ENCODE measurements at regions not wholly inside any gene's neighbourhood (a gene's known extent, or its start where the extent isn't known, plus 50 kb on each side); places are given as distances from the start of the nearest gene placed in this dataset.

GRCh38 chr4:23125118-23125517 is 432.4 kb downstream of the GBA3 start:
- Histone ChIP-seq H2AFZ (ENCODE audit: low read depth, low read length) (no peak overlapping the region), H4K20me1 (ENCODE audit: insufficient read depth, low read length) (no peaks in the 10 kb centered on the region), H3K9me3 (ENCODE audit: insufficient read depth, low read length, severe bottlenecking) (no peaks in the 10 kb centered on the region), H3K27ac (ENCODE audit: low read length) (no peak overlapping the region), H3K27me3 (ENCODE audit: insufficient read depth, low read length, poor library complexity) (no peaks in the 10 kb centered on the region), H3K79me2 (ENCODE audit: insufficient read depth, low read length) (no peaks in the 10 kb centered on the region), H3K4me2 (ENCODE audit: insufficient read depth, low read length) (no peak overlapping the region), H3K36me3 (ENCODE audit: insufficient read depth, low read length) (no peaks in the 10 kb centered on the region), H3K4me1 (ENCODE audit: insufficient read depth, low read length) (no peaks in the 10 kb centered on the region), H3K9ac (ENCODE audit: low read depth, low read length) (no peak overlapping the region), H3K4me3 (ENCODE audit: low read depth in 1 of 2, low read length in 2 of 2) (no peak overlapping the region)
- ATAC-seq (ENCODE audit: insufficient read depth, low read depth) (no peak), DNase-seq (no peak)
- no peak for TF ChIP-seq EZH2 (IDR thresholded peaks at IDR 0.05; ENCODE audit: borderline replicate concordance, low read depth, low read length, severe bottlenecking)
- TF ChIP-seq, protein P1, sequence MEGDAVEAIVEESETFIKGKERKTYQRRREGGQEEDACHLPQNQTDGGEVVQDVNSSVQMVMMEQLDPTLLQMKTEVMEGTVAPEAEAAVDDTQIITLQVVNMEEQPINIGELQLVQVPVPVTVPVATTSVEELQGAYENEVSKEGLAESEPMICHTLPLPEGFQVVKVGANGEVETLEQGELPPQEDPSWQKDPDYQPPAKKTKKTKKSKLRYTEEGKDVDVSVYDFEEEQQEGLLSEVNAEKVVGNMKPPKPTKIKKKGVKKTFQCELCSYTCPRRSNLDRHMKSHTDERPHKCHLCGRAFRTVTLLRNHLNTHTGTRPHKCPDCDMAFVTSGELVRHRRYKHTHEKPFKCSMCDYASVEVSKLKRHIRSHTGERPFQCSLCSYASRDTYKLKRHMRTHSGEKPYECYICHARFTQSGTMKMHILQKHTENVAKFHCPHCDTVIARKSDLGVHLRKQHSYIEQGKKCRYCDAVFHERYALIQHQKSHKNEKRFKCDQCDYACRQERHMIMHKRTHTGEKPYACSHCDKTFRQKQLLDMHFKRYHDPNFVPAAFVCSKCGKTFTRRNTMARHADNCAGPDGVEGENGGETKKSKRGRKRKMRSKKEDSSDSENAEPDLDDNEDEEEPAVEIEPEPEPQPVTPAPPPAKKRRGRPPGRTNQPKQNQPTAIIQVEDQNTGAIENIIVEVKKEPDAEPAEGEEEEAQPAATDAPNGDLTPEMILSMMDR (IDR thresholded peaks at IDR 0.05; ENCODE audit: borderline replicate concordance, extremely low read depth, low read length, poor library complexity, severe bottlenecking) = no peak

DNA sequence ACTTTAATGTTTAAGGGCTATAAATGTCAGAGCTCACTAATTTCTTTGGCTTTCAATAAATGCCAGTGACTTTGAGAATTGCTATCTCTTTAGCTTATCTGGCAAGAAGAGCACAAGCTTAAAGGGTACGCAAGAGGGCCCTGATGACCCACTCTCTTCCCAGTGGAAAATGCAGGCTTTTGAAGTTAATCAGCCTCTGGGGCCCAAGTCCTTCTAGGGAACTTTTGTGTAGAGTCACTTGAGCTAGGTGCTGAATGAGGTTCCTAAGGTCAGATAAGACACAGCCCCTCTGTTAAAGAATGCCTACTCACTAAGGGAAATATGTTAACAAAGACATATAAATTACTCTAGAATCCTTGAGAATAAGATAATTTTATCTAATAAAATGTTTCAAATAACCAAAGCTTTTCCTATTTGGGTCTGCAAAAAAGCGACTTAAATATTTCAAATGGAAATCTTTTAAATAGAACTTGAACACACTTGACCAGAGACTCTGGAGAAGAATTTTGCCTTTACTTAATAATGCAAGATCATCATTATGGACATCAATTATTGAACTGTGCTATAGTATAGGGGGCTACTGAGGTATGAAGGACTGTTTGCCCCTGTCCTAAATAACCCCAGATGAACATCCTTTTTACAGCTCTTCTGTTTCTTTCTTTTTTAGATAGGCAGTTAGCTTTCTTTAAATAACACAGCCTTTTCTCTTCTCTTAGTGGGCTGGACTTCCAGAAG is 430.1 kb downstream of the GBA3 start:
- Histone ChIP-seq H2AFZ (ENCODE audit: low read depth, low read length) (no peak overlapping the region), H3K9me3 (ENCODE audit: insufficient read depth, low read length, severe bottlenecking) (no peaks in the 10 kb centered on the region), H3K4me2 (ENCODE audit: insufficient read depth, low read length) (no peak overlapping the region), H3K9ac (ENCODE audit: low read depth, low read length) (no peak overlapping the region), H3K36me3 (ENCODE audit: insufficient read depth, low read length) (no peaks in the 10 kb centered on the region), H3K27ac (ENCODE audit: low read length) (no peak overlapping the region), H4K20me1 (ENCODE audit: insufficient read depth, low read length) (no peaks in the 10 kb centered on the region), H3K79me2 (ENCODE audit: insufficient read depth, low read length) (no peaks in the 10 kb centered on the region), H3K4me3 (ENCODE audit: low read depth in 1 of 2, low read length in 2 of 2) (no peak overlapping the region), H3K27me3 (ENCODE audit: insufficient read depth, low read length, poor library complexity) (no peaks in the 10 kb centered on the region), H3K4me1 (ENCODE audit: insufficient read depth, low read length) (no peaks in the 10 kb centered on the region)
- DNase-seq = no peak
- ATAC-seq (ENCODE audit: insufficient read depth, low read depth) = no peak
- TF ChIP-seq, protein P1 (IDR thresholded peaks at IDR 0.05; ENCODE audit: borderline replicate concordance, extremely low read depth, low read length, poor library complexity, severe bottlenecking) = no peak
- TF ChIP-seq EZH2 (IDR thresholded peaks at IDR 0.05; ENCODE audit: borderline replicate concordance, low read depth, low read length, severe bottlenecking) = no peak

DNA sequence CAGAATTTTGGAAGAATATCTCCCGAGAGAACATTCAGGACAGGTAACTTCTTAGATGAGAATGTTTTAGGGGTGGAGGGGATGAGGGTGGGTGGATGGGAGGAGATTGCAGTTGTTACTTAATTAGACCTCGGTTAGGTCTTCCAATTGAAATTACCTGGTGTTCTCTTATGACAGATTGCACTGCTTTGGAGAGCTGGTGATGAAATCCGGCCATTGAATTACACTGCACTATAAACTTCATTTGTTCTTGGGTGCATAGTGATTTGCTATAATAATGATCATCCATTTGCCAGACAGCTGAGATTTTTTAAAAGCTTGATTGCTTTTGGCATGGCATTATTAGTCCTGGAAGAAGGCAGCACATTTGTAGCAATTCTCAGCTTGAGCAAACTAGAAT is 427.6 kb downstream of the GBA3 start:
- DNase-seq = no peak
- Histone ChIP-seq H3K9me3 (ENCODE audit: insufficient read depth, low read length, severe bottlenecking) (no peaks in the 10 kb centered on the region), H3K36me3 (ENCODE audit: insufficient read depth, low read length) (no peaks in the 10 kb centered on the region), H4K20me1 (ENCODE audit: insufficient read depth, low read length) (no peaks in the 10 kb centered on the region), H3K27ac (ENCODE audit: low read length) (no peak overlapping the region), H3K79me2 (ENCODE audit: insufficient read depth, low read length) (no peaks in the 10 kb centered on the region), H3K9ac (ENCODE audit: low read depth, low read length) (no peak overlapping the region), H2AFZ (ENCODE audit: low read depth, low read length) (no peak overlapping the region), H3K4me2 (ENCODE audit: insufficient read depth, low read length) (no peak overlapping the region), H3K27me3 (ENCODE audit: insufficient read depth, low read length, poor library complexity) (no peaks in the 10 kb centered on the region), H3K4me1 (ENCODE audit: insufficient read depth, low read length) (no peaks in the 10 kb centered on the region), H3K4me3 (ENCODE audit: low read depth in 1 of 2, low read length in 2 of 2) (no peak overlapping the region)
- ATAC-seq (ENCODE audit: insufficient read depth, low read depth) = no peak
- TF ChIP-seq EZH2 (IDR thresholded peaks at IDR 0.05; ENCODE audit: borderline replicate concordance, low read depth, low read length, severe bottlenecking) = no peak
- TF ChIP-seq, protein P1 (IDR thresholded peaks at IDR 0.05; ENCODE audit: borderline replicate concordance, extremely low read depth, low read length, poor library complexity, severe bottlenecking) = no peak

Data from DND-41 (cell line).